Keratinocyte (primary cell): ENCODE measurements at regions not wholly inside any gene's neighbourhood (a gene's known extent, or its start where the extent isn't known, plus 50 kb on each side); places are given as distances from the start of the nearest gene placed in this dataset.

Source experiments
- DNase-seq: peaks from one replicate; pipeline ENCODE4 v3.0.0-alpha.2; 2011; ENCODE audit warnings: low read depth, missing footprints, low spot score
- FAIRE-seq: peaks from 2 replicates; lab custom pipeline; 2011; peaks lifted over from hg19 to GRCh38; lab: Jason Lieb, UNC
- H2AFZ ChIP-seq: 2 replicates; pipeline ENCODE4 v1.6.0; 2012; ENCODE audit warnings: low read length, control low read depth, inconsistent platforms; ENCODE audit not compliant: control insufficient read depth
- H3K27ac ChIP-seq: 2 replicates; pipeline ENCODE4 v1.5.1; 2011; ENCODE audit warnings: low read length; ENCODE audit not compliant: control insufficient read depth, insufficient read depth
- H3K27me3 ChIP-seq: 3 replicates; pipeline ENCODE4 v1.6.0; 2011; ENCODE audit warnings: low read length; ENCODE audit not compliant: control insufficient read depth, insufficient read depth; ENCODE audit errors: extremely low read depth
- H3K36me3 ChIP-seq, 2 experiments: 2 replicates in 1 of 2; 3 replicates in 1 of 2; pipeline ENCODE4 v1.5.1; 2011; ENCODE audit warnings: low read length in 2 of 2, mild to moderate bottlenecking in 1 of 2; ENCODE audit not compliant: control insufficient read depth in 2 of 2, insufficient read depth in 2 of 2; ENCODE audit errors: extremely low read depth in 1 of 2
- H3K4me1 ChIP-seq: 3 replicates; pipeline ENCODE4 v1.5.1; 2011; ENCODE audit warnings: low read length; ENCODE audit not compliant: control insufficient read depth, insufficient read depth; ENCODE audit errors: extremely low read depth
- H3K4me2 ChIP-seq: 3 replicates; pipeline ENCODE4 v1.6.0; 2011; ENCODE audit warnings: low read depth, low read length; ENCODE audit not compliant: control insufficient read depth, insufficient read depth; ENCODE audit errors: extremely low read depth
- H3K4me3 ChIP-seq, 3 experiments: fragments of 200-600 bp in 1 of 3; sonication (generic) in 1 of 3; 2 replicates in 2 of 3; 3 replicates in 1 of 3; pipeline ENCODE4 v1.5.1; 2011 to 2016; ENCODE audit warnings: low read length in 3 of 3, mild to moderate bottlenecking in 3 of 3, control low read depth in 2 of 3, inconsistent platforms in 1 of 3, low read depth in 1 of 3, mixed read lengths in 1 of 3, mixed run types in 1 of 3, moderate library complexity in 1 of 3; ENCODE audit not compliant: control insufficient read depth in 2 of 3, insufficient read depth in 2 of 3; ENCODE audit errors: extremely low read depth in 1 of 3
- H3K79me2 ChIP-seq: 2 replicates; pipeline ENCODE4 v1.6.0; 2012; ENCODE audit warnings: low read length; ENCODE audit not compliant: control insufficient read depth, insufficient read depth
- H3K9ac ChIP-seq: 3 replicates; pipeline ENCODE4 v1.6.0; 2011; ENCODE audit warnings: low read length; ENCODE audit not compliant: control insufficient read depth, insufficient read depth; ENCODE audit errors: extremely low read depth
- H3K9me1 ChIP-seq: 3 replicates; pipeline ENCODE4 v1.6.0; 2011; ENCODE audit warnings: low read length; ENCODE audit not compliant: control insufficient read depth, insufficient read depth; ENCODE audit errors: extremely low read depth
- H3K9me3 ChIP-seq: 2 replicates; pipeline ENCODE4 v1.5.1; 2012; ENCODE audit warnings: low read depth, low read length; ENCODE audit not compliant: control insufficient read depth
- H4K20me1 ChIP-seq: 3 replicates; pipeline ENCODE4 v1.6.0; 2011; ENCODE audit warnings: low read length; ENCODE audit not compliant: control insufficient read depth, insufficient read depth; ENCODE audit errors: extremely low read depth
- CTCF ChIP-seq, 3 experiments: IDR thresholded peaks in 1 of 3; conservative IDR thresholded peaks in 1 of 3; optimal IDR thresholded peaks in 1 of 3; 2 replicates in 2 of 3; 3 replicates in 1 of 3; pipeline versions ENCODE3 to v1.5.1; 2011; ENCODE audit warnings: low read length in 3 of 3, mild to moderate bottlenecking in 3 of 3, moderate library complexity in 2 of 3, control low read depth in 1 of 3, inconsistent platforms in 1 of 3; ENCODE audit not compliant: insufficient read depth in 2 of 3; ENCODE audit errors: extremely low read depth in 1 of 3
- EZH2 ChIP-seq: IDR thresholded peaks from one replicate; pipeline ENCODE4 v1.6.1; 2012; ENCODE audit warnings: inconsistent platforms, mild to moderate bottlenecking, low read length, moderate library complexity
- dilution Hi-C: fragments of 300-500 bp; cut with MboI; formaldehyde crosslinking; loops from one replicate; pipeline ENCODE4 v1.7.0; 2020; ENCODE audit warnings: low sequenced_read_pairs; ENCODE audit not compliant: extremely low pct_ligation_motif_present

GRCh38 chr10:58952162-58952601 lies 224.3 kb upstream of the PHYHIPL start:
- no peak overlapping the region for H3K4me2 ChIP-seq
- H2AFZ ChIP-seq = no peak overlapping the region

DNA sequence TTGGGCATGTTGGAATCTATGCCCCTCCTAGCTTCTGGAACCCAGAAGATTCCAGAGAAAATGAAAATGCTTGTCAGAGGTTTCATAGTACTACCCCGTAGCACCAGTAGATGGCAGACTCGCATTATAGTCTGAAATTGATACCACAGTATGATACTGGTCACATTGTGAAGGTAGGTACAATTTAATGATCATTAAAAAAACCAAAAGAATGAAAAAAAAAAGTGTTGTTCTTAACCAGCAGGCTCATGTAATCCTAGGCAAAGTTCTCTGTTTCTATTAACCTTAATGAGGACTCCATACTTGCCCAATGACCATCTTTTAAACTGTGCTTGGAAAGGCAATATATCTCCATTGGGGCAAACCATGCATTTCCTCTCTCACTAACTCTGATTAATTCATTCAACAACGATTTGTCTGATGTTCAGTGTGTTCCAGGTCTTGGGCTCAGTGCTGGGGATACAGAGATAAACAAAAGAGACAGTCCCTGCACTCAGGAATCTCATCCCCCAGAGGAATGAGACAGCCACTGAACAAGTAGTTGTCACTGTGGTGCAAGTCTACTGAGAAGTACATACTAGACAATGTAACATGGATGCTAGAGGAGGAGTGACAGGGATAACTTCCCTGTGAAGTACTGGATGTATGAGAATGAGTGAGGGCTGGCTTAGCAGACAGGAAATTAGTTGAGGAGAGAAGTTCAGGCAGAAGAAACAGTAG lies 223.5 kb upstream of the PHYHIPL start:
- H3K9ac ChIP-seq = no peak overlapping the region
- no peaks in the 10 kb centered on the region for H4K20me1 ChIP-seq
- no peaks in the 10 kb centered on the region for H3K27me3 ChIP-seq
- no peak overlapping the region for H3K4me3 ChIP-seq
- TF ChIP-seq EZH2 (no peak), CTCF (optimal IDR thresholded peaks at IDR 0.05 in 1 of 3, IDR thresholded peaks at IDR 0.05 in 1 of 3, conservative IDR thresholded peaks at IDR 0.05 in 1 of 3; ENCODE audit: extremely low read depth in 1 of 3, insufficient read depth in 2 of 3, low read length in 3 of 3) (peak; percentile 37 to 75 (median 63))
- peaks cover 8% of the 10 kb centered on the region for H3K4me1 ChIP-seq
- no peaks in the 10 kb centered on the region for H3K9me3 ChIP-seq
- no peaks in the 10 kb centered on the region for H3K9me1 ChIP-seq
- dilution Hi-C loops = no loop called here
- H3K27ac ChIP-seq = no peak overlapping the region
- no peaks in the 10 kb centered on the region for H3K36me3 ChIP-seq
- no peak overlapping the region for H2AFZ ChIP-seq
- DNase-seq (no peak), FAIRE-seq (peak; percentile 80)
- no peaks in the 10 kb centered on the region for H3K79me2 ChIP-seq
- no peak overlapping the region for H3K4me2 ChIP-seq

More at GRCh38 chr10:58952162-58952601, 224.3 kb upstream of the PHYHIPL start:
- H3K9ac ChIP-seq = no peak overlapping the region
- peaks cover 8% of the 10 kb centered on the region for H3K4me1 ChIP-seq
- no peak overlapping the region for H3K4me3 ChIP-seq
- FAIRE-seq = no peak
- no peaks in the 10 kb centered on the region for H3K36me3 ChIP-seq
- dilution Hi-C loops = no loop called here
- no peaks in the 10 kb centered on the region for H3K27me3 ChIP-seq
- no peaks in the 10 kb centered on the region for H3K9me3 ChIP-seq
- no peaks in the 10 kb centered on the region for H3K9me1 ChIP-seq
- H3K79me2 ChIP-seq = no peaks in the 10 kb centered on the region
- no peak for TF ChIP-seq EZH2
- TF ChIP-seq CTCF (optimal IDR thresholded peaks at IDR 0.05 in 1 of 3, IDR thresholded peaks at IDR 0.05 in 1 of 3, conservative IDR thresholded peaks at IDR 0.05 in 1 of 3; ENCODE audit: extremely low read depth in 1 of 3, insufficient read depth in 2 of 3, low read length in 3 of 3) = no peak
- H3K27ac ChIP-seq = no peak overlapping the region
- DNase-seq = no peak
- no peaks in the 10 kb centered on the region for H4K20me1 ChIP-seq
